Panc1 (cell line): ENCODE measurements at regions not wholly inside any gene's neighbourhood (a gene's known extent, or its start where the extent isn't known, plus 50 kb on each side); places are given as distances from the start of the nearest gene placed in this dataset.

Experiments
- CTCF ChIP-seq: fragments of 450-650 bp; IDR thresholded peaks from 2 replicates; pipeline ENCODE4 v1.5.1; 2017; ENCODE audit warnings: mild to moderate bottlenecking
- POLR2AphosphoS5 ChIP-seq: IDR thresholded peaks from 2 replicates; pipeline ENCODE4 v1.6.1; 2012; ENCODE audit warnings: mild to moderate bottlenecking, low read depth, low read length, moderate library complexity
- SIN3A ChIP-seq: IDR thresholded peaks from 2 replicates; pipeline ENCODE4 v1.6.1; 2012; ENCODE audit warnings: low read depth, mild to moderate bottlenecking, low read length, moderate library complexity, borderline replicate concordance; ENCODE audit not compliant: insufficient read depth
- TCF7L2 ChIP-seq: IDR thresholded peaks from 2 replicates; pipeline ENCODE4 v1.6.1; 2011; ENCODE audit warnings: mild to moderate bottlenecking, low read depth, low read length, inconsistent platforms
- TF ChIP-seq, protein P1 (sequence below), 2 experiments: IDR thresholded peaks; 2 replicates each; pipeline ENCODE4 v1.6.1; 2011 to 2012; ENCODE audit warnings: low read depth in 2 of 2, control low read depth in 1 of 2, low read length in 1 of 2, mild to moderate bottlenecking in 1 of 2, moderate library complexity in 1 of 2; ENCODE audit not compliant: insufficient read depth in 1 of 2

DNA sequence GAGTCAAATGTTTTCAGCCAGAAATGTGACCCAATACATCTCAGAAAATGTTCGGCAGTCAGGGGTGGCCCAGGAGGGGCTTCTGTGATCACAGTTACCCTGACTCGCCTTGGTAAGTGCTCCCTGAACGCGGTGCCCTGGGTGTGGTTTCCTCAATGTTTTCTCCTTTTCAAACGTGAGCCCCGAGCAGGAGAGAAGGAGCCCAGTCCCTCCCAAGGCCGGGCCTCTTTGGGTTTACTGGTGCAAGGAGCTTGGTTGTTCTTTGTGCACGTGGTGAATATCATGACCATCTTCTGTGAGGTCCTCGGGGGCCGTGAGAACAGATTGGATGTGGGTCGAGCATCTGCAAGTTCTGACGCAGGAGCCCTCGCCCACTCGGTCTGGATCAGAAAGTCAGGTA lies 55.8 kb upstream of the VIPR2 start:
- TF ChIP-seq CTCF (no peak), POLR2AphosphoS5 (no peak), SIN3A (no peak), TCF7L2 (no peak)
- TF ChIP-seq, protein P1, sequence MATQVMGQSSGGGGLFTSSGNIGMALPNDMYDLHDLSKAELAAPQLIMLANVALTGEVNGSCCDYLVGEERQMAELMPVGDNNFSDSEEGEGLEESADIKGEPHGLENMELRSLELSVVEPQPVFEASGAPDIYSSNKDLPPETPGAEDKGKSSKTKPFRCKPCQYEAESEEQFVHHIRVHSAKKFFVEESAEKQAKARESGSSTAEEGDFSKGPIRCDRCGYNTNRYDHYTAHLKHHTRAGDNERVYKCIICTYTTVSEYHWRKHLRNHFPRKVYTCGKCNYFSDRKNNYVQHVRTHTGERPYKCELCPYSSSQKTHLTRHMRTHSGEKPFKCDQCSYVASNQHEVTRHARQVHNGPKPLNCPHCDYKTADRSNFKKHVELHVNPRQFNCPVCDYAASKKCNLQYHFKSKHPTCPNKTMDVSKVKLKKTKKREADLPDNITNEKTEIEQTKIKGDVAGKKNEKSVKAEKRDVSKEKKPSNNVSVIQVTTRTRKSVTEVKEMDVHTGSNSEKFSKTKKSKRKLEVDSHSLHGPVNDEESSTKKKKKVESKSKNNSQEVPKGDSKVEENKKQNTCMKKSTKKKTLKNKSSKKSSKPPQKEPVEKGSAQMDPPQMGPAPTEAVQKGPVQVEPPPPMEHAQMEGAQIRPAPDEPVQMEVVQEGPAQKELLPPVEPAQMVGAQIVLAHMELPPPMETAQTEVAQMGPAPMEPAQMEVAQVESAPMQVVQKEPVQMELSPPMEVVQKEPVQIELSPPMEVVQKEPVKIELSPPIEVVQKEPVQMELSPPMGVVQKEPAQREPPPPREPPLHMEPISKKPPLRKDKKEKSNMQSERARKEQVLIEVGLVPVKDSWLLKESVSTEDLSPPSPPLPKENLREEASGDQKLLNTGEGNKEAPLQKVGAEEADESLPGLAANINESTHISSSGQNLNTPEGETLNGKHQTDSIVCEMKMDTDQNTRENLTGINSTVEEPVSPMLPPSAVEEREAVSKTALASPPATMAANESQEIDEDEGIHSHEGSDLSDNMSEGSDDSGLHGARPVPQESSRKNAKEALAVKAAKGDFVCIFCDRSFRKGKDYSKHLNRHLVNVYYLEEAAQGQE (IDR thresholded peaks at IDR 0.05; ENCODE audit: insufficient read depth in 1 of 2, low read depth in 2 of 2, low read length in 1 of 2), result no peak
